ENCODE measurements at regions not wholly inside any gene's neighbourhood (a gene's known extent, or its start where the extent isn't known, plus 50 kb on each side); places are given as distances from the start of the nearest gene placed in this dataset.

GRCh38 chr6:154885214-154885613 is 109.9 kb upstream of the TIAM2 start:
- TF ChIP-seq, protein P1, sequence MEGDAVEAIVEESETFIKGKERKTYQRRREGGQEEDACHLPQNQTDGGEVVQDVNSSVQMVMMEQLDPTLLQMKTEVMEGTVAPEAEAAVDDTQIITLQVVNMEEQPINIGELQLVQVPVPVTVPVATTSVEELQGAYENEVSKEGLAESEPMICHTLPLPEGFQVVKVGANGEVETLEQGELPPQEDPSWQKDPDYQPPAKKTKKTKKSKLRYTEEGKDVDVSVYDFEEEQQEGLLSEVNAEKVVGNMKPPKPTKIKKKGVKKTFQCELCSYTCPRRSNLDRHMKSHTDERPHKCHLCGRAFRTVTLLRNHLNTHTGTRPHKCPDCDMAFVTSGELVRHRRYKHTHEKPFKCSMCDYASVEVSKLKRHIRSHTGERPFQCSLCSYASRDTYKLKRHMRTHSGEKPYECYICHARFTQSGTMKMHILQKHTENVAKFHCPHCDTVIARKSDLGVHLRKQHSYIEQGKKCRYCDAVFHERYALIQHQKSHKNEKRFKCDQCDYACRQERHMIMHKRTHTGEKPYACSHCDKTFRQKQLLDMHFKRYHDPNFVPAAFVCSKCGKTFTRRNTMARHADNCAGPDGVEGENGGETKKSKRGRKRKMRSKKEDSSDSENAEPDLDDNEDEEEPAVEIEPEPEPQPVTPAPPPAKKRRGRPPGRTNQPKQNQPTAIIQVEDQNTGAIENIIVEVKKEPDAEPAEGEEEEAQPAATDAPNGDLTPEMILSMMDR (conservative IDR thresholded peaks at IDR 0.05; ENCODE audit: low read depth, low read length): no peak

DNA sequence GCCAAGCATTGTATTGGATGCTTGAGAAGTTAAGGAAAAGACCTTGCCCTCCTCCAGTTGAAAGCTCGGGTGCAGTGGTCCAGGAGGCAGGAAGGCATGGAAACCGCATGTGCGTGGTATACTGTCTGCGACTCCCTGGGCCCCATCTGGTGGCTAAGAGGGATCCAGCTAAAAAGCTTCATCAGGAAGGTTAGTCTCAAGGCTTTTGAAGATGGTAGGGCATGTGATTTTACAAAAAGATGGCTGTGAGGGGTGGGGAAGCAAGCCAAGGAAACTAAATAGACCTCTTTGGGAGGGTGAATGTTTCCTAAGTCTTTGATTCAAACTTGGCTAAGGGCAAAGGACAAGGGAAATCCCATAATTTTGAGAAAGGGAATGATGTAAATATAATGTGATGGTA is 109.1 kb upstream of the TIAM2 start:
- Histone ChIP-seq H3K4me1 (ENCODE audit: low read depth, poor library complexity, severe bottlenecking) (no peaks in the 10 kb centered on the region), H3K9ac (no peak overlapping the region), H3K36me3 (ENCODE audit: insufficient read depth) (no peaks in the 10 kb centered on the region), H3K27me3 (ENCODE audit: insufficient read depth, low read depth) (no peaks in the 10 kb centered on the region), H3K4me2 (no peak overlapping the region), H3K27ac (no peak overlapping the region), H3K4me3 (IDR thresholded peaks at IDR 0.05; ENCODE audit: insufficient read depth, low read depth, low read length) (no peak overlapping the region), H2AFZ (ENCODE audit: low read depth) (no peak overlapping the region), H4K20me1 (ENCODE audit: insufficient read depth) (no peaks in the 10 kb centered on the region), H3K79me2 (ENCODE audit: insufficient read depth, low read depth) (no peaks in the 10 kb centered on the region)
- TF ChIP-seq, protein P1 (conservative IDR thresholded peaks at IDR 0.05; ENCODE audit: low read depth, low read length): no peak

More at GRCh38 chr6:154885214-154885613, 109.9 kb upstream of the TIAM2 start:
- no peaks in the 10 kb centered on the region for H3K4me1 ChIP-seq (ENCODE audit: low read depth, poor library complexity, severe bottlenecking)
- H2AFZ ChIP-seq (ENCODE audit: low read depth): no peak overlapping the region
- H3K36me3 ChIP-seq (ENCODE audit: insufficient read depth): no peaks in the 10 kb centered on the region
- no peaks in the 10 kb centered on the region for H4K20me1 ChIP-seq (ENCODE audit: insufficient read depth)
- no peak overlapping the region for H3K4me3 ChIP-seq (IDR thresholded peaks at IDR 0.05; ENCODE audit: insufficient read depth, low read depth, low read length)
- no peak overlapping the region for H3K4me2 ChIP-seq
- H3K27ac ChIP-seq: no peak overlapping the region
- H3K79me2 ChIP-seq (ENCODE audit: insufficient read depth, low read depth): no peaks in the 10 kb centered on the region
- no peak overlapping the region for H3K9ac ChIP-seq
- no peaks in the 10 kb centered on the region for H3K27me3 ChIP-seq (ENCODE audit: insufficient read depth, low read depth)

GRCh38 chr6:154886471-154886870 is 108.6 kb upstream of the TIAM2 start:
- Histone ChIP-seq H3K79me2 (ENCODE audit: insufficient read depth, low read depth) (no peaks in the 10 kb centered on the region), H3K27me3 (ENCODE audit: insufficient read depth, low read depth) (no peaks in the 10 kb centered on the region)
- TF ChIP-seq, protein P1 (conservative IDR thresholded peaks at IDR 0.05; ENCODE audit: low read depth, low read length): no peak

GRCh38 chr6:154887051-154887450 is 108.1 kb upstream of the TIAM2 start:
- Histone ChIP-seq H3K4me1 (ENCODE audit: low read depth, poor library complexity, severe bottlenecking) (no peaks in the 10 kb centered on the region), H3K27ac (no peak overlapping the region), H4K20me1 (ENCODE audit: insufficient read depth) (no peaks in the 10 kb centered on the region), H3K4me2 (no peak overlapping the region), H3K4me3 (IDR thresholded peaks at IDR 0.05; ENCODE audit: insufficient read depth, low read depth, low read length) (no peak overlapping the region), H2AFZ (ENCODE audit: low read depth) (no peak overlapping the region), H3K79me2 (ENCODE audit: insufficient read depth, low read depth) (no peaks in the 10 kb centered on the region), H3K36me3 (ENCODE audit: insufficient read depth) (no peaks in the 10 kb centered on the region), H3K9ac (no peak overlapping the region), H3K27me3 (ENCODE audit: insufficient read depth, low read depth) (no peaks in the 10 kb centered on the region)
- TF ChIP-seq, protein P1 (conservative IDR thresholded peaks at IDR 0.05; ENCODE audit: low read depth, low read length): no peak

More at GRCh38 chr6:154886471-154886870, 108.6 kb upstream of the TIAM2 start:
- Histone ChIP-seq H3K36me3 (ENCODE audit: insufficient read depth) (no peaks in the 10 kb centered on the region), H3K4me1 (ENCODE audit: low read depth, poor library complexity, severe bottlenecking) (no peaks in the 10 kb centered on the region), H3K9ac (no peak overlapping the region), H3K27ac (no peak overlapping the region), H3K4me3 (IDR thresholded peaks at IDR 0.05; ENCODE audit: insufficient read depth, low read depth, low read length) (no peak overlapping the region), H4K20me1 (ENCODE audit: insufficient read depth) (no peaks in the 10 kb centered on the region), H2AFZ (ENCODE audit: low read depth) (no peak overlapping the region), H3K4me2 (no peak overlapping the region)
